CD4-positive, alpha-beta T cell treated with Interleukin-12 subunit alpha and Interleukin-12 subunit beta, for 1 hour (primary cell): ENCODE measurements at regions not wholly inside any gene's neighbourhood (a gene's known extent, or its start where the extent isn't known, plus 50 kb on each side); places are given as distances from the start of the nearest gene placed in this dataset.
"Not testable (repeated sequence)": the region's sequence is repeated elsewhere in the genome, so short reads cannot be mapped to it uniquely, and the experiment has no call there.

ENCODE experiments used
- DNase-seq: peaks from one replicate; pipeline ENCODE4 v3.0.0-alpha.2; 2020

DNA sequence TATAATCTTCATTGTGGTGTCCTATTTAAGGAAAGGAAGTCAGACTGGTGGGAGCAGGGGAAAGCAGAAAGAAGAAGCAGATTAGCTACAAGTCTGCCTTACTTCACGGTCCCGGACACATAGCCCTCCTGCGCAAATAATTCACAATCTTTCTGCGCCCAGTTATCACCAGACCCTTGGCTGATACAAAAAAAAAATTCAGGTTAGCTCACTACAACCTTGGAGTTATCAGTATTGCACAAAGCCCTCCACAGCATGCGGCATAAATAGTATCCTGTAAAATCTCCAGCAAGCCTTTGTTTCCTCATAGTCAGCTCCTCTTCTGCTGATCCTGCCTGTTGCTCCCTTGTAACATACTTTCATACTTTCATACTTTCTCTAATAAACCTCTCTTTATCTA is 148.6 kb upstream of the FUT9 start:
- DNase-seq = no peak

- no peak for DNase-seq
Measured at GRCh38 chr6:95877480-95877879, 138.3 kb upstream of the FUT9 start.

DNA sequence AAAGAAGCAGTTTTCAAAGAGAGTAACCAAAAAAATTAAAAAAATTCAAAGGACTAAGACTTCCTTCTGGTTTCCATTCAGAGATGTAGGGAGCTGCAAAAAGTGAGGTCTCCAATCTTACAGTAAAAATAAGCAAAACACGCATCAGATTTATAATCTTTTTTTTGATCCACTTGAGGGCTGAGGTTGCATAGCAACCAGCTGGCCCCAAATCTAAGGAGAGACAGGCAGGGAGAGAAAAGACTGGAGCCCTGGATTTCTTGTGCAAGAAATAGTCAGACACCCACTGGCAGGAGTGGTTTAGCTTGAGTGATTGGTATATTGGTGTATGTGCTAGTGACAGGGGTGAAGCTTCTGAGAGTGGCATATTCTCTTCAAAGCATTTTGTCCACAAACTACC is 135.9 kb upstream of the FUT9 start:
- no peak for DNase-seq

DNA sequence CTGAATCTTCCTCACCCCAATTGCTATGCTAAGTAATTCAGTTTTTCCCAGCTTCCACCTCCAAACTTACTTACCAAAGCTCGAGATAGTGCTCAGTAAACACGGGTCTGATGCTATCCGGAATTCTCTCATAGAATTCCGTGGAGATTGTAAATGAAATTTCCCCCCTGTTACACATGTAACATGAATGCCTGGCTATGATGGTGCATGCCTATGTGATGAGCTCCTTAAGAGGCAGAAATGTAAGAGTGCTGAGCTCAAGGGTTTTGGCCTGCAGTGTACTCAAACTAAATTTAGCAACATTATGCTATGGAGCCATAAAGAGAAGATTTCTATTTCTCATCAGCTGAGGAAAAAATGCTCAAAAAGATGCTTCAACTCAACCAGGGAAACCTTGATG is 133.4 kb upstream of the FUT9 start:
- no peak for DNase-seq

DNA sequence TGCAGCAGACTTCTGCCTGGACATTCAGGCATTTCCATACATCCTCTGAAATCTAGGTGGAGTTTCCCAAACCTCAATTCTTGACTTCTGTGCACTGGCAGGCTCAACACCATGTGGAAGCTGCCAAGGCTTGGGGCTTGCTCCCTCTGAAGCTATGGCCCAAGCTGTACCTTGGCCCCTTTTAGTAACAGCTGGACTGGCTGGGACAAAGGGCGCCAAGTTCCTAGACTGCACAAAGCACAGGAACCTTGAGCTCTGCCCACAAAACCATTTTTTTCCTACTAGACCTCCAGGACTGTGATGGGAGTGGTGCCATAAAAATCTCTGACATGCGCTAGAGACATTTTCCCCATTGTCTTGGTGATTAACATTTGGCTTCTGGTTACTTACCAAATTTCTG is 127.1 kb upstream of the FUT9 start:
- DNase-seq = not testable (repeated sequence)

GRCh38 chr6:95905132-95905531 is 110.6 kb upstream of the FUT9 start:
- no peak for DNase-seq

- DNase-seq = no peak
Measured at GRCh38 chr6:95917034-95917433, 98.7 kb upstream of the FUT9 start.

GRCh38 chr6:95923518-95923917 is 92.3 kb upstream of the FUT9 start:
- DNase-seq = peak; percentile 1

- no peak for DNase-seq
Measured at GRCh38 chr6:95935736-95936135, 80.0 kb upstream of the FUT9 start.

DNA sequence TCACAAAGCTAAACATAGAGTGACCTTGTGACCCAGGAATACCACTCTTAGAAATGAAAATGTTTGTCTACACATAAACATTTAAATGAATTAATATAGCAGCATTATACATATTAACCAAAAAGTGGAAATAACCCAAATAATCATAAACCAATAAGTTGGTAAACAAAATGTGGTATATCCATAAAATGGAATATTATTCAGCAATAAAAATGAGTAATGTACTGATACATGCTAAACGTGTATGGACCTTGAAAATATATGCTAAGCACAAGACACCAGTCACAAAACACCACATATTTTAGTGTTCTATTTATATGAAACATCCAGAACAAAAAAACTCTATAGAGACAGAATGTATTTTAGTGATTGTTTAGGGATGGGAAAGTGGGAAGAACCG is 68.9 kb upstream of the FUT9 start:
- no peak for DNase-seq

GRCh38 chr6:95948324-95948723 is 67.5 kb upstream of the FUT9 start:
- DNase-seq = no peak

- DNase-seq = no peak
Measured at GRCh38 chr6:95949985-95950384, 65.8 kb upstream of the FUT9 start.

GRCh38 chr6:95958686-95959085 is 57.1 kb upstream of the FUT9 start:
- DNase-seq = no peak

DNA sequence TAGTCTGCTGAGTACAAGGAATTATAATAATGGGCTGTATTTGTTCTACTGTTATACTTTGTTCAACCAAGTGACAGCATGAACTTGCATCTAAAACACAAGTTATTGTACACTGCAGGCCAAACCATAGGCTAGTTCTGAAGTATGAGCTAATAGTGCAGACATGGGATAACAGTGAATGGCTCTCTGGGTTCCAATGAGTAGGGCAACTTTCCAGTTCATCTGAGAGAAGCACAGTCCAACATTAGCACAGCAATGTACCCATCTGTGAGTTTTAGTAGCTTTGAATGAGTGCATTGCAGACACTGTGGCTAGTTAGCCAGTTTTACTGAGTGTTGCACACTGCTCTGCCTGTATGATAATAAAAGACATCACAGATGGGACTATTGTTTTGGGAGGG is 56.5 kb upstream of the FUT9 start:
- DNase-seq = no peak
